GM12891 (cell line): ENCODE measurements at regions not wholly inside any gene's neighbourhood (a gene's known extent, or its start where the extent isn't known, plus 50 kb on each side); places are given as distances from the start of the nearest gene placed in this dataset.

ENCODE experiments used
- DNase-seq: peaks from one replicate; pipeline ENCODE4 v3.0.0; 2011; ENCODE audit warnings: low spot score; ENCODE audit not compliant: insufficient read length
- FAIRE-seq: peaks from 2 replicates; lab custom pipeline; 2011; peaks lifted over from hg19 to GRCh38; lab: Jason Lieb, UNC
- PAX5 ChIP-seq: IDR thresholded peaks from 2 replicates; pipeline ENCODE4 v1.6.1; 2011; ENCODE audit warnings: low read length, moderate library complexity, mild to moderate bottlenecking; ENCODE audit not compliant: insufficient read depth, severe bottlenecking
- POLR2A ChIP-seq: IDR thresholded peaks from 2 replicates; pipeline ENCODE4 v1.6.1; 2011; ENCODE audit warnings: low read depth, low read length, control low read depth
- POLR2AphosphoS5 ChIP-seq: IDR thresholded peaks from 2 replicates; pipeline ENCODE4 v1.6.1; 2011; ENCODE audit warnings: low read depth, low read length, control low read depth
- POU2F2 ChIP-seq: IDR thresholded peaks from 2 replicates; pipeline ENCODE4 v1.6.1; 2011; ENCODE audit warnings: low read depth, mild to moderate bottlenecking, control low read depth, low read length, moderate library complexity
- SPI1 ChIP-seq: IDR thresholded peaks from 2 replicates; pipeline ENCODE4 v1.6.1; 2011; ENCODE audit warnings: low read depth, low read length, control low read depth
- TAF1 ChIP-seq: IDR thresholded peaks from 2 replicates; pipeline ENCODE4 v1.6.1; 2011; ENCODE audit warnings: low read depth, low read length, control low read depth

DNA sequence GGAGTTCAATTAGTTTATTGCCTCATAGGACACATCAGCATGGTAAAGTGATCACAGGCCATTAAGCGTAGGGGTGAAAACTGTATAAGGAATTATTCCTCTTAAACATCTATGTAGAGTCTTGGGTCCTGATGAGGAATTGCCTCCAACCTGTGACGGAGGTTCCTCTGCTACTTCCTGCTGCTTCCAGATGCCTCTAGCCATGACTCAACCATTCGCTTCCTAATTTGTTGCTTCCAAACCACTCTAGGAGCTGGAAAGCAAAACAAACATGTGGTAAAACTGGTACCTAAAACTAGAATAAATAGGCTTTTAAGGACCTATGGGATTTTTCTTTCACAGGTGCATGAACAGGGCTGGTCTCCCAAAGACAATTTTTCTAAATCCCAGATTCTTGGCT lies 253.8 kb downstream of the KLF12 start:
- DNase-seq (no peak), FAIRE-seq (no peak)
- TF ChIP-seq POU2F2 (no peak), SPI1 (no peak), POLR2A (no peak), POLR2AphosphoS5 (no peak), PAX5 (no peak), TAF1 (no peak)

DNA sequence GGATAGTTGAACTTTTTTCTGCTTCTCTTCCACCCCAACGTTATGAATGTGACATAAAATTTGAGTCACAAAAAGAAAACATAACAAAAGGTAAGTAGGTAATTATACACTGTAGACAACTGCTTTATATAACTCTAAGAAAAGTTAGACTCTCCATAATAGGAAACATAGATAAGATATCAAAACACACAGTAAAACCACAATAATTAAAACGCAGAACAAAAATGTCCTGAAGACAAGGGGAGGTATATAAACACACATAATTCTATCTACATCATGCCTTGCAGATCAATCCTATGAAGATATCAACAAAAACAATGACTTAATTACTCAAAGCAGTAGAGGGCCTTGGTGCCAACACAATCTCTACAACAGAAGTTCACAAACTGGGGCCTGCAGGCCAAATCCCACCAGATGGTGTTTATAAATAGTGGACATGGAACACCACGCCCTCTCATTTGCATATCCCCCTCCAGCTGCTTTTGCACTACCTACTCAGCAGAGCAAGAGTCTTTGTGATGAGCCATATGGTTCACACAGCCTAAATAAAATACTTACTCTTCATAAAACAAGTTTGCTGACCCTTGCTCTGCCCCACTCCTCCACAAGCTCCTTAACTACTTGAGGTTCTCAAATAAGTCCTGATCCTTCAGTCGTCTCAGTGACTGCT lies 254.7 kb downstream of the KLF12 start:
- no peak for TF ChIP-seq POU2F2
- no peak for TF ChIP-seq TAF1
- no peak for TF ChIP-seq PAX5
- DNase-seq (no peak), FAIRE-seq (no peak)

DNA sequence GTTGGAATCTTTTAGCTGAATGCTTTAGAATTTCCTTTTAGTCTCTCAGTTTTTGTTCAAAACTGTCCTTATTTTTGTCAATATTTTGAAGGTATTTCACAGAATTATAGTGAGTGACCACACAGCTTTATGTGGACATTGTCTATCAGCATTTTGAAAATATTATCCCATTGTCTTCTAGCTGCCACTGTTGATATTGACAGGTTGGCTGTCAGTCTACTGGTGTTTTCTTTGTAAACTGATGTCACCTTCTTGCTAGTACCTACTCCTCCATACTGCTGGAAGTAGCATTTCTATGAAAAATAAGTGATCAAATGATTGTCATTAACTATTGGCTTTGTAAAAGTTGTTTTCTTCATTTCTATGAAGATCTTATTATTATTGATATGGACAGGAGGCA lies 256.8 kb downstream of the KLF12 start:
- DNase-seq = no peak
- TF ChIP-seq TAF1 (no peak), POLR2A (no peak)
- no peak for FAIRE-seq

DNA sequence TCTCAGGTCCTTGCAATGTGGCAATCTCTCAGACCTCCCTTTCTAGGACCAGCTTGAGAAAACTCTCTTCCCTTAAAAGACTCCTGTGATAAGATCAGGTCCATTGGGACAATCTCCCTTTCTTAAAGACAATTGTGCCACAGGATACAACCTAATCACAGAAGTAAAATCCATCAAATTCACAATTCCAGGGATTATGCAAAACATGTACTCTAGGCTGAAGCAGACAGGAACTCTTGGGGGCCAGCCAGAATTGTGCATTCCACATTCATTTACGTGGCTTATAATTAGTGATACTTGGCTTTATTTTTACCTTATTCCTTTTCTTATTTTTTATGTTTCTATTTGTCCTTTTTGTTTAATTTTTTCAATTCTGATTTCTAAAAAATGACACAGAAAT lies 257.9 kb downstream of the KLF12 start:
- FAIRE-seq (no peak), DNase-seq (no peak)
- no peak for TF ChIP-seq POLR2AphosphoS5

DNA sequence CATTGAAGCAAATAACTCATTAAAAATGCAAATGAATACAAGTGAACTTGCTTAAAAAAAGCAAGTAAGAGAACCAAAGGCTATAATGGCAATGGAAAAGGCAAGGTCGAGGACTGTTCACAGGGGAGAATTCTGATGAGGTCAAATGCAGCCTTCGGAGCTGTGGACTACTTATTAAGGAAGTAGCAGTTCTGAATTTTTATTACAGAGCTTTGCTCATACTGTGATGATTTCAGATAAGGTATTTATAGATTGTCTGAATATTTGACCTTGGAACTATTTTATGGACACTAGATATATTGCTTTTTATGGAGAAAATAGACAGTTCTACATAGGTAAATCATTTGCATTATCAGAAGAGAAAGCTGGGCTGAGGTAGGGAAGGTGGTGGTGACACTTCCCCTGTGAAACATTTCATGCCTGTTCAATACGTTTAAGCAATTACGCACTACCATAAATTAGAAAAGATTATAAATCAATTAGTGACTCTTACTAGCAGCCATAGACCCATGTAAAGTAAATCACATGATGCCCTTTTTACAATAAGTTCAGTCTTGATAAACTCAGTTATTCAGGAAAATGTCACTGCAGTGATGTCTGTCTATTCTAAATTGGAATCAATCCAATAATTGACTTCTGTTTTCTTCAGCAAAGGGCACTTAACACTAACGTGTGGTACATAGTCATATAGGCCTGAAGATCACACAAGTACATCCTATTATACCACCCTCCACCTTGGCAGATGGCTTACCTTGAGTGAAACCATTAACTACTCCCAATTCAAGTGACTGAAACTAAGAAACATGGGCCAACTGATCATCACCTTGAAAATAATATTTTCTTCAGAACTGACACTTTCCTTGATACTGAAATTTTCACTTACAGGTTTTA lies 260.0 kb downstream of the KLF12 start:
- TF ChIP-seq PAX5 (no peak), POLR2AphosphoS5 (no peak)
- FAIRE-seq (no peak), DNase-seq (no peak)

DNA sequence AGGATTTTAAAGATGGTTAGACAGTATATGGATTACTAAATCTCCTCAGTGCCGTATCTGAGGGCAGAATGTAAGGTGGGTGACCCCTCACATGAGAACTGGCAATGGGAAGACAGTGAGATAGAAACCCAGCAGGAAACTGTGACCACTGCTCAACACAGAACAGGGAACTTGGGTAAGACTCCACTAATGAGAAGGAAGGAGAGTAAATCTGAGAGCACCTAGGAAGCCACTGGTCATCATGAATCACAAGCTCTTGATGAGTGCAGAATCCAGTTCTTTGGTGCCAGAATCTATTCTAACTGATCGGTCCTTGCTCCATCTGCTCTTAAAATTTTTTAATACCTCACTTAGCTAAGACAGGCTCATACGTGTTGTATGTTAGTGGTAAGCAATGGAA lies 261.8 kb downstream of the KLF12 start:
- no peak for TF ChIP-seq PAX5
- DNase-seq = no peak
- FAIRE-seq = no peak

DNA sequence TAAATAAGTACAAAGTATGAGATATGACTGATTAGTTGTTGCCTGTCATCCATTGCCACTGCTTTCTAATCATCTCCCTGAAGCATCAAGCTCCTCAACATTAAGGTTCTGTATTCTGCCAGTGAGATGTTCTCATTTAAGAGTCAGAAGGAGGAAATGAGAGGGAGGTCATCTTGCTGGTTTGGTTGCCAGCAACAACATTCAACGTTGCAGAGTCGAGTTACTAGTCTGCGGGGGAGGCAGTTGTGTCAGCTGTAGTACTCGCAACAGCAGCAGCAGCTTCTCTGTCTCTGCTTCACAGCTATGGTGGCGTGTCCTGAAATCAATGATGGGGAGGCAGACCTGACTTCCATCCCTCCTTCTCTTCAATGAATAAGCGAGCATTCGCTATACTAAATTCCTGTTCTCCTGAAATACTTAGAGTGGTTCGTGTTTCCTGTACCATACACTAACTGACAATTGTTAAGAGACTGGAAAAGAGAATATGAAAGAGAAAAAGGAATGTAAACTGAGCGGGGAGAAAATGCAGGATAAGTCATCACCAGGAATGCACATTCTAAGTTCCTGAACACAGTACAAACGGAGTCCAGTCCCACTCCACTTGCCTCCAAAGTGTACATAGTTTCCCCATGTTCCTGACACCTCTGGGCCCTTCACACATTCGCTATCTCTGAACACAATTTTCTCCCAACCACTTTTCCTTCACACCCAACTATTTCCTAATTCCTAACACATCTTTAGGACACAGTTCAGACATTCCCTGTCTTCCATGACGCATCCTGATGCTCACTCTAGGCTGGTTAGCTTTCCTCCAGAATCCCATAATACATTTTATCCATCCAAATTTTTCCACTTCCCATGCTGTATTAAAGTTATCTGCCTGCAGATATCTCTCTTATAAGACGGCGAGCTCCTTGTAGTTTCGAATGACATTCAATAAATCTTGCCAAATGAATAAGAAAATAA lies 263.0 kb downstream of the KLF12 start:
- DNase-seq (no peak), FAIRE-seq (no peak)
- TF ChIP-seq PAX5 = no peak
- TF ChIP-seq POU2F2 = no peak
- no peak for TF ChIP-seq POLR2A
- TF ChIP-seq POLR2AphosphoS5 = no peak
- no peak for TF ChIP-seq SPI1
- TF ChIP-seq TAF1 = no peak

DNA sequence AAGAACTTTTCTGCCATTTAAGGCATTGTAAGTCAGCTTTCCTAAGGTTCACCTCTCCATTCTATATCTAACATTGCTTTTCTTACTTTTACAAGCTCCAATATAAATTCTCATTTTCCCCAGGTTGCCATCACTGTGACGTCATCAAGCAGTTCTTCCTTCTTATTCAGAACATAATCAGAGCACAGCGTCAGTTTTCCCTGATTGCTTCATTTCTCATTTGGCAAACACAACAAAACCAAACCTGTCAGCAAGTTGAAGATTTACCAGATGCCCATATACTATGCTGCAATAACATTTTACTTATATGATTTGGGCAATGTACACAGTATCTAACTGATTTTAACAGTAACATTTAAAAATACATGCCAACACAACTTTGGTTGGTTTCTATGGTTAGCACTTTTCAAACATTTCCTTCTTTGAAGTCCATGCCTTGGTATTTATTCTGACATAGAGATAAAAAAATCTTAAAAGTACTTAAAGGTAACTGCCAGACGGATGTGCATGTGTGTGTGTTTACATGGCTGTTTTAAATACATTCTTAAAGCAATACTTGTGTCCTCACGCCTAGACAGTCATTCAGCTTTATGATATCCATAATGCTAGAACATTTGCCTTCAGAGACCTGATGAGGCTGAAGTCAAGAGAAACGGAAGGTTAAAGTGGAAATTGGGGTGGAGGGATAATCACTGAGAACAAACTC lies 264.0 kb downstream of the KLF12 start:
- FAIRE-seq = no peak
- TF ChIP-seq PAX5 (no peak), POU2F2 (no peak), SPI1 (no peak), TAF1 (no peak), POLR2A (no peak), POLR2AphosphoS5 (no peak)
- DNase-seq = no peak

DNA sequence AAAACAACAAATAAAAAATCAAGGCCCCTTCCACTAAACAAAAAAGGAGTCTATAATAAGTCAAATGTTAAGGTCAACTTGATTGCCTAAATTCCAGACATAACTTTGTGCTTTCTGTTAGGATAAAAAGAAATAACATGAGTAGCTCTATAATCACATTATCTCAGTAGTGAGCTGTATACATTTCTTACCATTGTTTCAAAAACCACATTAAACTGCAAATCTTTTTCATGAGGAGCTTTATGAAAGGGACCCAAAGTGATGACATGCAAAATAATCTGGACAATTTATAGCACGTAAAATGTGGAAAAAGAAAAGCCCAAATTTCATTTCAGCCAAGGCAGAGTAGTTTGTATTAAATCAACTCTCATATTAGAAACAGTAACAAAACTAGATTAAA lies 269.2 kb downstream of the KLF12 start:
- no peak for FAIRE-seq
- TF ChIP-seq POLR2A (no peak), TAF1 (no peak)
- DNase-seq = no peak

DNA sequence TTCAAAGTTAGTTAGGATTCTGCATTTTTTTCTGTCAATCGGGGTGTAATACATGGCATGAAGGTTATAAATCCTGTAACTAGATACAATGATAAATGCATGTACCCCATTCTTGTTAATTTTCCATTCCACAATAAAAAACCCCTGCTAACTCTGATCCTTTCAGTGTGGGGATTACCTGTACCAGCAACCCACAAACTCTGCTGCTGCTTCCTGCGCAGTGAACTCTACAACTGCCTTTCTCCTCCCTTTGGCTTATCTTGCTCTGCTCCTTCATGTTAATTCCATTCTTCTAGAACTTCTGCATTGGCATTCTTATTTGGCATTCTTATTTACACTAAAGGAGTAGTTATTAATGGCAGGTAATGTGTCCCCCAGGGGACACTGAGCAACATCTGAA lies 273.1 kb downstream of the KLF12 start:
- TF ChIP-seq PAX5 (no peak), POLR2AphosphoS5 (no peak), POLR2A (no peak), SPI1 (no peak), POU2F2 (no peak), TAF1 (no peak)
- FAIRE-seq (no peak), DNase-seq (no peak)
